Stimulated activated CD4-positive, alpha-beta T cell treated with anti-CD3 and anti-CD28 coated beads, Interleukin-1b, Interleukin-23, amount 100 ng/mL, for 48 hours (primary cell): ENCODE measurements at regions not wholly inside any gene's neighbourhood (a gene's known extent, or its start where the extent isn't known, plus 50 kb on each side); places are given as distances from the start of the nearest gene placed in this dataset.
"Not testable (repeated sequence)": the region's sequence is repeated elsewhere in the genome, so short reads cannot be mapped to it uniquely, and the experiment has no call there.

ENCODE experiments used
- DNase-seq: peaks from one replicate; pipeline ENCODE4 v3.0.0-alpha.2; 2020

GRCh38 chr2:228387776-228388175, 206.3 kb upstream of the SPHKAP start:
- DNase-seq = no peak

DNA sequence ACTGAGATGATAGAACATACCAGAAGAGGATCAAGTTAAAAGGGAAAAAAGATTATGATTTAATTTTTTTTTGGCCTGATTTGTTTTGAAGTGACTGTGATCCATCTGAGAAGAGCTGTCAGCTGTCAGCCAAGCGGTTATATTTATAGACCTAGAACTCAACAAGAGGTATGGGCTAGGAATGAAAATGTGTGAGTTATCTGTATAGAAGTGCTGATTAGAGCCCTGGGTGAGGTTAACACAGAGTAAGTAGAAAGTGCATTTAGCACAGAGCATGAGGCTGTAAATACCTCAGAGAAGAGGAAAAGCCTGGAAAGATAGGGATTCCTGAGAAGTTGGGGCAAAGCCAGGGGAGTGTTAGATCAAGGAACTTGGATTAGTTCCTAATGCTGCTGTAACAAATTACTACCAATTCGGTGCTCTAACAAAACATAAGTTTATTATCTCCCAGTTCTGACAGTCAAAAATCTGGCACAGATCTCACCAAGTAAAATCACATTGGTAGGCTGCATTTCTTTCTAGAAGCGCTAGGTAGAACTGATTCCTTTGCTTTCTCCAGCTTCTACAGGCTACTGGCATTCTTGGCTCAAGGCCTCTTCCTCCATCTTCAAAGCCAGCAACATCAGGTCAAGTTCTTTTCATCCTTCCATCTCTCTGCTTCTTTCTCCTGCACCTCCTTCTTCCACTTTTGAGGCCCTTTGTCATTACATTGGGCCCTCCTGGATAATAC, 197.4 kb upstream of the SPHKAP start:
- DNase-seq = no peak

GRCh38 chr2:228378233-228378632, 196.7 kb upstream of the SPHKAP start:
- DNase-seq = no peak

GRCh38 chr2:228377533-228377932, 196.0 kb upstream of the SPHKAP start:
- DNase-seq = no peak

DNA sequence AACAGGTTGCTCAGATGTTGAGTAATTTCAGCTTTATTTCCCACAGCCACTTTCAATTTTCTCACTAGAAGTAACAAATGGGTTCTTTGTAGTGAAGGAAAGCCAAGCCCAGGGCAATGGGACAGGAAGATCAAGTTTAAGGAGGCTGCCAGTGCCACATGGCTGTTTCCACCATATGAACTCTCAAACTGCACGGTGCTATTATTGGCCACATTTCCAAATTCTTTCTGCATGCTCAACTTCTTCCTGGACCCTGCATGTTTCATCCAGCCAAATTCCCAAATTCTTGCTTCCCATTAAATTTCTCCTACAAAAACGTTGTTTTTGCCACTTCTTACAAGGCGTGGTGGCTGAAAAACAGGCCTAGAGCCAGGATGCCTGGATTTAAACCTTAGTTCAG, 193.3 kb upstream of the SPHKAP start:
- no peak for DNase-seq

DNA sequence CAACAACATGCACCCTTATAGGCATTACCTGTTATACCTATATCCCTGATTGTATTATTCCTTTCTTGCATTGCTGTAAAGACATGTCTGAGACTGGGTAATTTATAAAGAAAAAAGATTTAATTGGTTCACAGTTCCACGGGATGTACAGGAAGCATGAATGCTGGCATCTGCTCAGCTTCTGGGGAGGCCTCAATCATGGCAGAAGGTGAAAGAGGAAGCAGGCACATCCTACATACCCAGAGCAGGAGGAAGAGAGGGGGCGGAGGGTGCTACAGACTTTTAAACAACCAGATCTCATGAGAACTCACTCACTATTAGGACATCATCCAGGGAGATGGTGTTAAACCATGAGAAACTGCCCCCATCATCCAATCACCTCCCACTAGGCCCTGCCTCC, 191.7 kb upstream of the SPHKAP start:
- no peak for DNase-seq

GRCh38 chr2:228372212-228372611, 190.7 kb upstream of the SPHKAP start:
- DNase-seq = no peak

DNA sequence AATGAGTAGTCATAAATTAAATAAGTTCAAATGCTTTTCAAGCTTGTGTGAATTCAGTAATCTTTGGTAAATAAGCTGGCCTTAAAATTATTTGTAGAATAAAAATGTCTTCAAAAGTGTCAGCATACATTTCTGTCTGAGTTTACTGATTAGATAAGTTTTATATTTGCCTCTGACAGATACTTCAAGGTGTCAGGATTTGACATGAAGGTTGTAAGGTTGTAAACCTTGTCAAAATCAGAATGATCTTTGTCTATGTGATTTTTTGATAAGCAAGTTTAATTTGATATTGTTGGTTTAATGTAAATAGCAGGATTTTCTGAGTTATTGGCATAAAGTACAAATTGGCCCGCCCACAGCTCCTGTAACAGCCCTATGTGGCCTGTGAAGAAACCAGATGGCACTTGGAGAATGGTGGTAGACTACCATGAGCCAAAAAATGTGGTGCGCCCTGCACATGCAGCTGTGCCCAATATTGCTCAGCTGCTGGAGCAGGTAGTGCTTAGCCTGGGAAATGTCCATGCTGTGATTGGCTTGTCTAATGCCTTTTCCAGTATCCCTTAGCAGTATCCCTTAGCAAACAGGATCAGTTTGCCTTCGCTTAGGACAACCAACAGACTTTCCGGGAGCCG, 188.0 kb upstream of the SPHKAP start:
- DNase-seq = no peak

- no peak for DNase-seq
Measured at GRCh38 chr2:228367356-228367755, 185.9 kb upstream of the SPHKAP start.

DNA sequence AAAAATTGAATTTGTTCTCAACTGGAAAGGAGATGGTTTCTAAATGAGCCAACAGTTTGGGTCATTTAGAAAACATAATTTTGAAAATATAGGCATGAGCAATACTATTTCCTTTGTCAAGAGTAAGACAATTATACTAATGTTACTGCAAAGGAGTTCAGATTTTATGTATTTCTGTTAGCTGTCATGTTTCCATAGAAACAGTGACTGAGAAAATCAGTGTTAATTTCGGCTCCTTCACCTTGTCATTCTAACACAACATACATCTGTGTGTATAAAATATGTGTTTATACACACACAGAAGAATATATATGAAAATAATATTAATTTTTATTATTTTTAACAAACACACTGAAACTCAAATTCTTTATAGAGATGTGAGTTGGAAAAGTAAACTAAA, 178.0 kb upstream of the SPHKAP start:
- no peak for DNase-seq

DNA sequence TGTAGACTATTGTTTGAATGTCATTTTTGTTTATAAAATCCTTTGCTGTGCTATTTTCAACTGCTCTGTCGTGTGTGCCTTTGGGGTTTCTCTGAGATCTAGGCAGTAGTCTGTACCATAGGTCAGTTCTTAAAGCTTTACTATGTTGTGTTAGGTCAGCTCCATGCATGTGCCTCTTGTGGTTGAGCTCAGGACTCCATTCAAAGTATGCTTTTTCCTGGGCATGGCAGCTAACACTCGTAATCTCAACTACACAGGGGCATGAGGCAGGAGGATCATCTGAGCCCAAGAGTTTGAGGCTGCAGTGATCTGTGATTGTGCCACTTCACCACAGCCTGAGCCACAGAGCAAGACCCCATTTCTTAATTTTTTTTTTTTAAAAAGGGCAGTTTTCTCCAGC, 174.4 kb upstream of the SPHKAP start:
- DNase-seq = no peak

DNA sequence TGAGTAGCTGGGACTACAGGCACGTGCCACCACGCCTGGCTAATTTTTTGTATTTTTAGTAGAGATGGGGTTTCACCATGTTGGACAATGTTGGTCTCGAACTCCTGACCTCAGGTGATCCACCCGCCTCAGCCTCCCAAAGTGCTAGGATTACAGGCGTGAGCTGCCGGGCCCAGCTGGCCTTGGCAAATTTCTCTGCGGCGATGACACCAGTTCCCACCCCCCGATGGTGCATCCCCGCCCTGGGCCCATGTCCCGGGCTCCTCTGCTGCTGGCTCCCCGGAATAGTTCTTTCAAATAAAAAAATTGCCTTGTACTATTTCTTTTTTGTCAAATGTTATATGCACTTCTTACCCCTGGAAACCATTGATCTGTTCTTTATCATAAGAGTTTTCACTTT, 171.5 kb upstream of the SPHKAP start:
- not testable (repeated sequence) for DNase-seq

- no peak for DNase-seq
Measured at GRCh38 chr2:228352048-228352447, 170.6 kb upstream of the SPHKAP start.

- no peak for DNase-seq
Measured at GRCh38 chr2:228348516-228349064, 167.1 kb upstream of the SPHKAP start.

GRCh38 chr2:228344531-228344930, 163.0 kb upstream of the SPHKAP start:
- DNase-seq = no peak

- DNase-seq = no peak
Measured at GRCh38 chr2:228339525-228339924, 158.0 kb upstream of the SPHKAP start.

- no peak for DNase-seq
Measured at GRCh38 chr2:228334180-228334579, 152.7 kb upstream of the SPHKAP start.

DNA sequence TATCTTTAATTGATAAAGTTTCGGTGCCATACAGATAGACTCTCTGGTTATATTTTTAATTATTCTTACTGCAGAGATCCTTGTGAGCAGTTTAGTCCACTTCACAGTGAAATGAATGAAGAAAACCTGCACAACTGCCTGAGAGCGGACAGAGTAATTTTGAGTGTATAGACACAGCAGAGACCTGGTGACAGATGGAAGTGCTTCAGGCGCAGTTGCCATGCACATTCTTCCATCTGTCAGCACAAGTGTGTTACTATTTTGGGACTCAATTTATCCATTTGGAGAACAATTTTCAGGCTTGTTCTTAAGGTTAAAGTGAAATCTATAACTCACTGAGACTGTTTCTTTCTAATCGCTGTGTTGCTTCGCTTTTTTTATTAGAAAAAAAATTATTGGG, 147.8 kb upstream of the SPHKAP start:
- DNase-seq = no peak

DNA sequence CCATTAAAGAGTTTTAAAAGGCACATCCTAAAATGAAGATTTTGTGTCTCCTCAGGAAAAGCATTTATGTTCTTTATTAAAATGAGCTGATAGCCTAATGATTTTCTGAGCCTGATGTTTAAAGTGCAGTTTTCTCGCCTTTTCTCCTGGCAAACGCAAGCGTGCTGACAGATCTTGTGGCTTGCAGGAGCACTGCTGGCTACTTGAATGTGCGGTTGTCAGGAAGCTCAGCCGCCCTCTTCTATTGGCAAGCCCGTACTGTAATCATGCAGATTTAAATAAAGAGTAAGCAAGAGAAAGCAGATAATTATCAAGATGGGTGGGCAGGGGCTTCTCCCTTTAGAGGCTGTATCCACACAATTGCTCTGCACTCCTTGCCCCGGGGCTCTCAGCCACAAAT, 139.5 kb upstream of the SPHKAP start:
- DNase-seq = no peak

GRCh38 chr2:228318218-228318617, 136.7 kb upstream of the SPHKAP start:
- DNase-seq = no peak

- no peak for DNase-seq
Measured at GRCh38 chr2:228312172-228312571, 130.7 kb upstream of the SPHKAP start.

GRCh38 chr2:228303960-228304359, 122.5 kb upstream of the SPHKAP start:
- no peak for DNase-seq

DNA sequence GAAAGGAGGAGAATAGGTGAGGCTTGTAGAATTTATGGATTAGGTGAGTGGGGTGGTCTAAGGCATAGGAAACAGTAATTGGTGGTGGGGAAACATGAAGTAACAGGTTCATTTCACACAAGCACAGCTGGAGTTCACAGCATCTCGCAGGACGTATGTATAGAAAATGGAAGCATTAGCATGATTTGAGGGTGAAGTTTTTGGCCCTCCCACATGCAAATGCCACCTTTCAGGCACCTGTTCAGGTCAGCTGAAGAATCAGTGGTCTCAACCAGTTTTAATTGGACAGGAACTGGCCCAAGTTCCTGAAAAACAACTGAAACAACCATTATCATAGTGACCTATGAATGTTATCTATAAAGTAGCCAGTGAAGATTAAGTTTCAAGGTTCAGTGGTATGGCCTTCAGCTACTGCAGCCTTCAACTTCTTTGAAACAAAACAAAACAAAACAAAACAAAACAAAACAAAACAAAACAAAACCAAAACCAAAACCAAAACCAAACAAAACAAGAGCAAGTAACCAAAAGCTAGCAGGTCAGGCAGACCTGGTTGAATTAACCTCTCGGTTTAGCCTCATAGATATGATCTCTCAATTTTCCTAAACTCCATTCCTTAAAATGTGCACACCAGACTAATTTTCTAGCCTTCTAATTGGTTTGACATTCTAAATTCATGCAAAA, 102.1 kb upstream of the SPHKAP start:
- no peak for DNase-seq

- DNase-seq = no peak
Measured at GRCh38 chr2:228282376-228282775, 100.9 kb upstream of the SPHKAP start.
